HUES64 (cell line): ENCODE measurements at regions not wholly inside any gene's neighbourhood (a gene's known extent, or its start where the extent isn't known, plus 50 kb on each side); places are given as distances from the start of the nearest gene placed in this dataset.
"Not testable (repeated sequence)": the region's sequence is repeated elsewhere in the genome, so short reads cannot be mapped to it uniquely, and the experiment has no call there.

ENCODE experiments used
- H3K27ac ChIP-seq: 2 replicates; pipeline ENCODE4 v1.7.0; 2013; ENCODE audit warnings: low read depth, low read length, inconsistent platforms
- H3K27me3 ChIP-seq: 2 replicates; pipeline ENCODE4 v1.6.1; 2013; ENCODE audit warnings: mild to moderate bottlenecking, low read length; ENCODE audit not compliant: insufficient read depth
- H3K36me3 ChIP-seq: 2 replicates; pipeline ENCODE4 v1.6.1; 2013; ENCODE audit warnings: mild to moderate bottlenecking, low read length; ENCODE audit not compliant: insufficient read depth
- H3K4me1 ChIP-seq: 2 replicates; pipeline ENCODE4 v1.6.1; 2013; ENCODE audit warnings: mild to moderate bottlenecking, low read length, moderate library complexity; ENCODE audit not compliant: insufficient read depth
- H3K4me3 ChIP-seq: 2 replicates; pipeline ENCODE4 v1.5.1; 2013; ENCODE audit warnings: mild to moderate bottlenecking, low read length, moderate library complexity
- H3K9ac ChIP-seq: 2 replicates; pipeline ENCODE4 v1.6.1; 2013; ENCODE audit warnings: mild to moderate bottlenecking, low read depth, low read length
- H3K9me3 ChIP-seq: 2 replicates; pipeline ENCODE4 v1.6.1; 2013; ENCODE audit warnings: low read depth, low read length; ENCODE audit not compliant: insufficient read depth
- WGBS: fragments of 150-250, 120-280 bp; methylation state at CpG from one replicate; pipeline ENCODE4 v1.1.7; 2013; ENCODE audit warnings: missing lambda C conversion rate; 5-methylcytosine and 5-hydroxymethylcytosine counted together

GRCh38 chr5:117337064-117337749, 762.6 kb upstream of the SEMA6A start:
- 94% methylated on average over 3 of the region's 4 CpGs for WGBS
- H3K4me3 ChIP-seq: no peak overlapping the region

DNA sequence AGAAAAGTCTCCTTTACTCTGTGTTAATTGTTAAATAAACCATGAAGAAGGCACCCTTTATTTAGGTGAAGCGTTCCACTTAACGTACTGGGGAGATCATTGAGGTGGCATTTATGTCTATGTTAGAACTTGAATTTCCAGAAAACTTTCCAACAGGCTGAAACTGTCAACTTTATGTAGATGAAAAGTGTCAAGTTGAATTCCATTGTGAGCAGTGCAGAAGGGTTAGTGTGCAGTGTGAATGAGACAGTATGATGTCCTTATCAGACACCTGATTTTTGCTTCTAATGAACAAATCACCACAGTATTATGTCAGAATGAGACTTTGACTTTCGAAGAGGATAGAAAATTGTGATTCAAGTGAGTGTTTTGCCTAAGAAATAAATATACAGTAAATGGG, 761.6 kb upstream of the SEMA6A start:
- H3K27me3 ChIP-seq: no peaks in the 10 kb centered on the region
- H3K27ac ChIP-seq: no peak overlapping the region
- H3K4me3 ChIP-seq: no peak overlapping the region
- H3K36me3 ChIP-seq: no peaks in the 10 kb centered on the region
- H3K4me1 ChIP-seq: no peaks in the 10 kb centered on the region; the same call in 1 of the 2 replicates
- no peak overlapping the region for H3K9ac ChIP-seq
- H3K9me3 ChIP-seq: no peaks in the 10 kb centered on the region
- 96% methylated on average over 2 of the region's 3 CpGs for whole genome bisulfite sequencing

More at GRCh38 chr5:117337064-117337749, 762.6 kb upstream of the SEMA6A start:
- Histone ChIP-seq H3K4me1 (no peaks in the 10 kb centered on the region; the same call in 1 of the 2 replicates), H3K36me3 (no peaks in the 10 kb centered on the region), H3K27me3 (no peaks in the 10 kb centered on the region), H3K27ac (no peak overlapping the region), H3K9me3 (no peaks in the 10 kb centered on the region), H3K9ac (no peak overlapping the region)

- WGBS: 93% methylated on average over 3 of the region's 3 CpGs
- H3K4me3 ChIP-seq: no peak overlapping the region
- H3K27ac ChIP-seq: no peak overlapping the region
- H3K9me3 ChIP-seq: no peaks in the 10 kb centered on the region
- no peaks in the 10 kb centered on the region for H3K36me3 ChIP-seq
- H3K9ac ChIP-seq: no peak overlapping the region
- H3K4me1 ChIP-seq: no peaks in the 10 kb centered on the region; the same call in 1 of the 2 replicates
- H3K27me3 ChIP-seq: no peaks in the 10 kb centered on the region
Measured at GRCh38 chr5:117333011-117333410, 758.4 kb upstream of the SEMA6A start.

DNA sequence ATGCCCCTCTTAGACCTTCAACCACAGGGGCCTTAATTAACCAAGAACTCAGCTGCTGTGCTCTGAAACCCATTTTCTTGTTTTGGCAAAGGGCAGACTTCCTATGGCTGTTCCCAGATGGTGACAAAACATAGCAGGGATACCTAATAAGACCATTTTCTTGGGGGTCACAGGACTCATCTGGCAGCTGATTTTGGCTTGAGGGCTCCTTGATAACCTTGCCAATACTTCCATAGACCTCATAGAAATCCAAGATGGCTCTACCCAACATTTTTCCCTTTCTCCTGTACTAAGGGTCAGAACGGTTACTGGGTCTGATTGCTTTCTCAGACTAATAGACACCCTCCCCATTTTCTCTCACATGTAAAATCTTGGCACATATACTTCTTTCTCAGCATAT, 757.7 kb upstream of the SEMA6A start:
- Histone ChIP-seq H3K9ac (no peak overlapping the region), H3K27me3 (no peaks in the 10 kb centered on the region)
- 96% methylated on average over 1 of the region's 1 CpG for WGBS

DNA sequence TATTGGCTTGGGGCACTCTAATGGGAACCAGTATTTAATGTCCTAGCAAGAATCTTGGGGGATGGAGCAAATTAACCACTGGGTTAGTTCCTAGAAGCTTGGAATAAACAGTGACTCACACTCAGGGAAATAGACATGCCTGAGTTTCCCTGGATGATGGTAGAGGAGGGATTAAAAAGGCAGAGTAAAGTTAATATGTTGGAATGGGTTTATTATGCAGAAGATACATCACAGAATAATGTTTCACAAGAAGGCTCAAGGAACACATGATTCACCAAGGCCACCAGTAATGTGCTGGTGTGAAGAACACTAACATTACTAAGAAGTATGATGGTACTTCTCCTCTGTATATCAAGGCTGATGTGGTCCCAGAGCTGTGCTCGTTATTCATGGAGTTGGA, 752.9 kb upstream of the SEMA6A start:
- H3K27me3 ChIP-seq: no peaks in the 10 kb centered on the region
- no peaks in the 10 kb centered on the region for H3K4me1 ChIP-seq
- H3K27ac ChIP-seq: no peak overlapping the region
- H3K4me3 ChIP-seq: no peak overlapping the region
- no peak overlapping the region for H3K9ac ChIP-seq
- WGBS: 86% methylated on average over 1 of the region's 1 CpG
- H3K9me3 ChIP-seq: peaks cover 9% of the 10 kb centered on the region; the same call in 1 of the 2 replicates
- H3K36me3 ChIP-seq: no peaks in the 10 kb centered on the region

More for the DNA sequence above, 757.7 kb upstream of the SEMA6A start:
- Histone ChIP-seq H3K4me1 (no peaks in the 10 kb centered on the region; the same call in 1 of the 2 replicates), H3K27ac (no peak overlapping the region), H3K36me3 (no peaks in the 10 kb centered on the region), H3K9me3 (no peaks in the 10 kb centered on the region), H3K4me3 (no peak overlapping the region)

DNA sequence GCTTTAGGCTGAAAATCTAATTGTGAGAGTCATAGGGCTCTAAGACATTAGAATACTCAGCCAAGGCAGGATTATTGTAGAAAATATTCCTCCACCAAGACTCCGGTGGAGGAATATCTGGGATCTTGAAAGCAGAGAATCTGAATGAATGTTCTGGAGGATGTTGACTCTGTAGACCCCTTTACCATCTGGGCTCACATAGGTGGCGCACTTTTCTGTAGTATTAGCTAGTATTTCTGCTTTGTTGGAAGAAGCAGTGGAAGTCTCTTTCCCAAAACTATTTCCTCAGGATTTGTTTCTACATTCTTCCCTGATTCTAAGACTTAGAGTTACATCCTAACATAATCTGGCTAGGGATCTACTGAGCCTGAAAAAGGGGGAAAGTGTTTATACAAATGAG, 752.4 kb upstream of the SEMA6A start:
- Histone ChIP-seq H3K9ac (no peak overlapping the region), H3K27ac (no peak overlapping the region), H3K9me3 (peaks cover 9% of the 10 kb centered on the region; the same call in 1 of the 2 replicates), H3K27me3 (no peaks in the 10 kb centered on the region), H3K36me3 (no peaks in the 10 kb centered on the region), H3K4me1 (no peaks in the 10 kb centered on the region), H3K4me3 (no peak overlapping the region)
- 100% methylated on average over 2 of the region's 2 CpGs for WGBS

DNA sequence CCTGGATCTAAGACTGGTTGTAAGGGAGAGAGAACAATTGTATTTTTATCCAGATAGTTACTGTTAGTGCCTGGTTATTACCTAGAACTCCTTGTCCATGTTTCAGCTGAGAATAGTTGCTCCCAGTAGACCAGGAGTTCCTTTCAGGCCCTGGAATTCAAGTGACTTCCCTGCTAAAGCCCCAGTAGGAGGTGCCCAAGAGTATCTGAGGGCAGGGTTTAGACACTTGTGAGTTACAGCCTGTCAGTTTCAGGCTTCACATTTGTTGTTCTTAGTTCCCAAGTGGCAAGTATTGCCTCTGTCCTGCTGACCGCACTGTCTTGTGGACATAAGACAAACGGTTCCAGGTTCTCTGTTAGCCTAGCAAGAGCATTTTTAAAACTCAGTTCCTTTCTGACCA, 743.9 kb upstream of the SEMA6A start:
- Histone ChIP-seq H3K9ac (no peak overlapping the region), H3K27ac (no peak overlapping the region), H3K36me3 (no peaks in the 10 kb centered on the region), H3K27me3 (no peaks in the 10 kb centered on the region), H3K4me1 (0 out of 2 replicates have a peak, but pooled peaks cover 4% of the 10 kb centered on the region), H3K4me3 (no peak overlapping the region), H3K9me3 (no peaks in the 10 kb centered on the region)
- WGBS: 82% methylated on average over 2 of the region's 2 CpGs

DNA sequence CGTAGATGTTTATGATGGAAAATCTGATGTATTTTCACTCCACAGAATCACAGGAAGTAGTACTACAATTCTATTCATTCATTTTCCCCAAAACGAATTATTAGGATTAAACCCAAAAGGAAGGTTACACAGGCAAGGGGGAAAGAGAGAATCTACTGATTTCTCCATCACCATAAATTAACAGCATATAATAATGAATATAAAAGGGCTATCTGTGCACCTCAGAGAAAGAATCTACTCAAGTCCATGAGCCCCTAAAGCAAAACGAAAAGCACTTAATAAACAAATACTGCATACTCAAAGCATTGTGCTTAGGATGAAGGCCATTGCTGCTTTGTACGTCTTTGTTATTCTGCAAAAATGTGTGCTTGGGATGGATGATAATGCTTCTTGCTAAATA, 740.5 kb upstream of the SEMA6A start:
- WGBS: 94% methylated on average over 3 of the region's 4 CpGs

DNA sequence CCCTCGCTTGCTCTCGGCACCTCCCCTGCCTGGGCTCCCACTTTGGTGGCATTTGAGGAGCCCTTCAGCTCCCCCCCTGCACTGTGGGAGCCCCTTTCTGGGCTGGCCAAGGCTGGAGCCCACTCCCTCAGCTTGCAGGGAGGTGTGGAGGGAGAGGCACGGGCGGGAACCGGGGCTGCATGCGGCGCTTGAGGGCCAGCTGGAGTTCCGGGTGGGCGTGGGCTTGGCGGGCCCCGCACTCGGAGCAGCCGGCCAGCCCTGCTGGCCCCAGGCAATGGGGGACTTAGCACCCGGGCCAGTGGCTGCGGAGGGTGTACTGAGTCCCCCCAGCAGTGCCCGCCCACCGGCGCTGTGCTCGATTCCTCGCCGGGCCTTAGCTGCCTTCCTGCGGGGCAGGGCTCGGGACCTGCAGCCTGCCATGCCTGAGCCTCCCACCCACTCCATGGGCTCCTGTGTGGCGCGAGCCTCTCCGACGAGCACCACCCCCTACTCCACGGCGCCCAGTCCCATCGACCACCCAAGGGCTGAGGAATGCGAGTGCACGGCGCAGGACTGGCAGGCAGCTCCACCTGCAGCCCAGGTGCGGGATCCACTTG, 730.0 kb upstream of the SEMA6A start:
- not testable (repeated sequence) for H3K4me3 ChIP-seq, H3K27me3 ChIP-seq, H3K36me3 ChIP-seq, H3K9ac ChIP-seq, H3K27ac ChIP-seq, H3K9me3 ChIP-seq
- 94% methylated on average over 34 of the region's 34 CpGs for WGBS
- H3K4me1 ChIP-seq: peaks cover 12% of the 10 kb centered on the region; the same call in 1 of the 2 replicates

More for the DNA sequence above, 740.5 kb upstream of the SEMA6A start:
- Histone ChIP-seq H3K4me3 (no peak overlapping the region), H3K36me3 (no peaks in the 10 kb centered on the region), H3K9me3 (no peaks in the 10 kb centered on the region), H3K27me3 (no peaks in the 10 kb centered on the region), H3K9ac (no peak overlapping the region), H3K27ac (no peak overlapping the region), H3K4me1 (0 out of 2 replicates have a peak, but pooled peaks cover 4% of the 10 kb centered on the region)

GRCh38 chr5:117302949-117303348, 728.3 kb upstream of the SEMA6A start:
- Histone ChIP-seq H3K36me3 (no peaks in the 10 kb centered on the region), H3K9me3 (no peaks in the 10 kb centered on the region), H3K4me1 (peaks cover 15% of the 10 kb centered on the region; the same call in 1 of the 2 replicates), H3K27ac (no peak overlapping the region), H3K27me3 (no peaks in the 10 kb centered on the region), H3K9ac (no peak overlapping the region), H3K4me3 (no peak overlapping the region)
- WGBS: 83% methylated on average over 3 of the region's 3 CpGs

DNA sequence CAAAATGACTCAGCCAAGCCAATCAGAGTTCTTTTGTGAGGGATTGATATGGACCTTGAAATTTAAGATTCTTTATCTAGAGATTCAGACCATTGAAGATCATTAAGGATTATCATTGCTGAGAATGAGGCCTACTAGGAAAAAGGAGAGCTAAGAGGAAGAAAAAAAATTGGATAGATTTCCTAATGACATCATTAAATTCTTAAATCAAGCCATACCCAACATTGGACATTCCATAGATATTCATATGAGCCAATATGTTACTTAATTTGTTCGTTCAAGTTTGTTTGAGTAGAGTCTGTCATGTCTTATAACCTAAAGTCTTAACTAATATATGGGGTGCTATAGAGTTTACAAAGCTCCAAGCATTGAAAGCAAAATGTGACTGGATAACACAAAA, 727.9 kb upstream of the SEMA6A start:
- Histone ChIP-seq H3K4me1 (peaks cover 15% of the 10 kb centered on the region), H3K27ac (no peak overlapping the region), H3K4me3 (no peak overlapping the region), H3K9me3 (no peaks in the 10 kb centered on the region), H3K36me3 (no peaks in the 10 kb centered on the region), H3K9ac (no peak overlapping the region), H3K27me3 (no peaks in the 10 kb centered on the region)
- WGBS: no CpG with 5 or more reads among the region's 1 CpG
